T-cell (primary cell): ENCODE measurements at regions not wholly inside any gene's neighbourhood (a gene's known extent, or its start where the extent isn't known, plus 50 kb on each side); places are given as distances from the start of the nearest gene placed in this dataset.

ENCODE experiments used
- ATAC-seq, 4 experiments: fragments of 200-7000 bp in 3 of 4; fragments of 150-1000 bp in 1 of 4; cut with Tn5 transposase; replicated peaks in 1 of 4; 1 replicate in 3 of 4; 2 replicates in 1 of 4; pipeline ENCODE4 v1.10.0; 2021; ENCODE audit warnings: moderate library complexity in 3 of 4, mild to moderate bottlenecking in 2 of 4, moderate number of reproducible peaks in 1 of 4
- CTCF ChIA-PET, 2 donors: fragments of 300-600 bp; sonication (Branson Sonifier 250); formaldehyde crosslinking; loops; one replicate each; lab custom pipeline; 2022; ENCODE audit warnings: antibody characterized with exemption in 2 of 2; lab: Charles Lee
- POLR2A ChIA-PET, 2 donors: fragments of 300-600 bp; sonication (Branson Sonifier 250); formaldehyde crosslinking; loops; one replicate each; lab custom pipeline; 2022; ENCODE audit warnings: antibody characterized with exemption in 2 of 2; lab: Charles Lee
- DNase-seq, 35 experiments: peaks; one replicate each; pipeline versions ENCODE4 v3.0.0 to v3.0.0-alpha.2; 2013 to 2023
- H3K27ac ChIP-seq: one replicate; pipeline ENCODE4 v1.5.1; 2013; ENCODE audit warnings: low read length
- H3K27me3 ChIP-seq, 2 experiments: replicated peaks in 1 of 2; 1 replicate in 1 of 2; 2 replicates in 1 of 2; pipeline versions ENCODE4 v1.6.1 to v1.7.0; 2013; ENCODE audit warnings: low read length in 1 of 2, mixed read lengths in 1 of 2; ENCODE audit not compliant: control insufficient read depth in 2 of 2, insufficient read depth in 2 of 2; ENCODE audit errors: extremely low read depth in 1 of 2
- H3K36me3 ChIP-seq, 2 donors: 1 replicate in 1 of 2; 2 replicates in 1 of 2; pipeline versions ENCODE4 v1.6.1 to v1.7.0; 2013; ENCODE audit warnings: low read length in 1 of 2; ENCODE audit not compliant: control insufficient read depth in 2 of 2, insufficient read depth in 1 of 2; ENCODE audit errors: extremely low read depth in 1 of 2
- H3K4me1 ChIP-seq, 2 experiments: 1 replicate in 1 of 2; 2 replicates in 1 of 2; pipeline versions ENCODE4 v1.6.1 to v1.7.0; 2013; ENCODE audit warnings: low read length in 2 of 2, mixed read lengths in 1 of 2; ENCODE audit not compliant: insufficient read depth in 2 of 2, control insufficient read depth in 1 of 2; ENCODE audit errors: extremely low read depth in 1 of 2
- H3K4me3 ChIP-seq, 2 donors: 1 replicate in 1 of 2; 2 replicates in 1 of 2; pipeline versions ENCODE4 v1.5.1 to v1.7.0; 2013; ENCODE audit warnings: mild to moderate bottlenecking in 2 of 2, low read length in 1 of 2, moderate library complexity in 1 of 2; ENCODE audit not compliant: control insufficient read depth in 1 of 2; ENCODE audit errors: extremely low read depth in 1 of 2
- H3K9me3 ChIP-seq: 2 replicates; pipeline ENCODE4 v1.7.0; 2013
- H3K27ac Mint-ChIP-seq, 2 donors: one replicate each; pipeline ENCODE4 v1.8.0; 2020 to 2021; ENCODE audit warnings: mild to moderate bottlenecking in 2 of 2, mixed read lengths in 2 of 2
- H3K27me3 Mint-ChIP-seq, 2 donors: one replicate each; pipeline ENCODE4 v1.8.0; 2021 to 2022; ENCODE audit warnings: mixed read lengths in 2 of 2
- H3K36me3 Mint-ChIP-seq: one replicate; pipeline ENCODE4 v1.8.0; 2021; ENCODE audit warnings: mixed read lengths
- H3K4me1 Mint-ChIP-seq, 3 donors: one replicate each; pipeline ENCODE4 v1.8.0; 2020 to 2022; ENCODE audit warnings: mixed read lengths in 3 of 3, mild to moderate bottlenecking in 1 of 3
- H3K4me3 Mint-ChIP-seq, 3 donors: one replicate each; pipeline ENCODE4 v1.8.0; 2020 to 2022; ENCODE audit warnings: mild to moderate bottlenecking in 3 of 3, mixed read lengths in 3 of 3, moderate library complexity in 3 of 3
- H3K9me3 Mint-ChIP-seq, 3 donors: one replicate each; pipeline ENCODE4 v1.8.0; 2020 to 2022; ENCODE audit warnings: mixed read lengths in 3 of 3
- WGBS: methylation state at CpG from one replicate; pipeline ENCODE4 v1.1.5; 2013; ENCODE audit warnings: missing lambda C conversion rate; ENCODE audit not compliant: insufficient coverage; 5-methylcytosine and 5-hydroxymethylcytosine counted together

DNA sequence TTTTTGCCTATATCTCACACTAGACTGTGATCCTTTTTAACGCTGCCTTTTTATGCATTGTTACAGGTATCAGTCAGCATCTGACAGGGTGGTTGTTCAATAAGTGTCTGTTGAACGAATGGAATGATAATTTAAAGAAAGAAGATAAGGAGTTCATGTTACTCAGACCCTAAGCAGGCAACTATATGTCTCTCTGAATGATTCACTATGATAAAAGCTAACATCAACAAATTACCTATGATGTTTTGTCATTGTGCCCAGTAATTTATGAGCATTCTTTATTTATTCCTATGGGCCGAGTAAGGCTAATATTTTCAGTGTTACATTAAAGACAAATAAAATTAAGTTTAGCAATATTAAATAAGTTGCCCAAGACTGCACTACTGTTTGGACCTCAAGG is 435.0 kb upstream of the KIF2B start:
- no peak for DNase-seq
- Mint-ChIP-seq H3K27ac (no peak overlapping the region), H3K36me3 (no peaks in the 10 kb centered on the region), H3K9me3 (peaks cover 4 to 6% (median 5%) of the 10 kb centered on the region in 3 donors), H3K27me3 (no peaks in the 10 kb centered on the region), H3K4me3 (no peak overlapping the region), H3K4me1 (no peaks in the 10 kb centered on the region)
- Histone ChIP-seq H3K4me1 (no peaks in the 10 kb centered on the region), H3K27me3 (no peaks in the 10 kb centered on the region), H3K36me3 (no peaks in the 10 kb centered on the region), H3K9me3 (no peaks in the 10 kb centered on the region), H3K27ac (no peak overlapping the region), H3K4me3 (no peak overlapping the region)
- no peak for ATAC-seq
- POLR2A ChIA-PET = no interaction called here
- no CpG with 5 or more reads among the region's 3 CpGs for WGBS
- CTCF ChIA-PET = no interaction called here

GRCh38 chr17:53353919-53354351 is 468.8 kb upstream of the KIF2B start:
- ATAC-seq (no peak), DNase-seq (no peak)
- WGBS = 74% methylated on average over 3 of the region's 3 CpGs

DNA sequence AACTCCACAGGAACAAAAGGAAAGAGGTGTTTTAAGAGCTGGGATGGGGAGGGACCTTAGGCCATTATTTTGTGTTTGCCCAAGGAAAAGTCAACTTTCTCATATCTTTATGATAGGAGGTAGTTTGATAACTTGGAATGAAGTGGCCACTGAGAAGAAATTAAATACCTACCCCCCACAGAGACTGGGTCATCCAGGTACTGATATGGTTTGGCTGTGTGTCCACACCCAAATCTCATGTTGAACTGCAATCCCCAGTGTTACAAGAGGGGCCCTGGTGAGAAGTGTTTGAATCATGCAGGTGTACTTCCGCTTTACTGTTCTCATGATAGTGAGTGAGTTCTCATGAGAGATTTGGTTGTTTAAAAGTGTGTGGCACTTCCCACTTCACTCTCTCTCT is 477.9 kb upstream of the KIF2B start:
- WGBS = no CpG with 5 or more reads among the region's 1 CpG
- no peaks in the 10 kb centered on the region for H3K4me1 Mint-ChIP-seq
- H3K27ac ChIP-seq = no peak overlapping the region
- no peak overlapping the region for H3K4me3 ChIP-seq
- no peaks in the 10 kb centered on the region for H3K9me3 ChIP-seq
- ChIA-PET CTCF (no interaction called here), POLR2A (no interaction called here)
- H3K4me3 Mint-ChIP-seq = no peak overlapping the region
- H3K27me3 Mint-ChIP-seq = no peaks in the 10 kb centered on the region
- DNase-seq (no peak), ATAC-seq (no peak)
- H3K36me3 Mint-ChIP-seq = no peaks in the 10 kb centered on the region
- H3K9me3 Mint-ChIP-seq = peaks cover 18 to 39% (median 25%) of the 10 kb centered on the region in 3 donors
- H3K36me3 ChIP-seq = no peaks in the 10 kb centered on the region
- H3K4me1 ChIP-seq = no peaks in the 10 kb centered on the region
- H3K27ac Mint-ChIP-seq = no peak overlapping the region
- no peaks in the 10 kb centered on the region for H3K27me3 ChIP-seq

More at GRCh38 chr17:53353919-53354351, 468.8 kb upstream of the KIF2B start:
- no peaks in the 10 kb centered on the region for H3K9me3 ChIP-seq
- Mint-ChIP-seq H3K36me3 (no peaks in the 10 kb centered on the region), H3K4me3 (no peak overlapping the region), H3K4me1 (no peaks in the 10 kb centered on the region), H3K27ac (no peak overlapping the region), H3K27me3 (no peaks in the 10 kb centered on the region), H3K9me3 (peaks cover 15 to 23% (median 18%) of the 10 kb centered on the region in 3 donors)
- no peak overlapping the region for H3K27ac ChIP-seq
- H3K36me3 ChIP-seq = no peaks in the 10 kb centered on the region
- ChIA-PET CTCF (no interaction called here), POLR2A (no interaction called here)
- H3K4me1 ChIP-seq = no peaks in the 10 kb centered on the region
- H3K27me3 ChIP-seq = no peaks in the 10 kb centered on the region
- no peak overlapping the region for H3K4me3 ChIP-seq

GRCh38 chr17:53336281-53336680 is 486.4 kb upstream of the KIF2B start:
- no peak for DNase-seq
- WGBS = 42% methylated on average over 3 of the region's 4 CpGs
- Histone ChIP-seq H3K27ac (no peak overlapping the region), H3K4me3 (no peak overlapping the region), H3K27me3 (no peaks in the 10 kb centered on the region), H3K36me3 (no peaks in the 10 kb centered on the region), H3K9me3 (no peaks in the 10 kb centered on the region), H3K4me1 (no peaks in the 10 kb centered on the region)
- ChIA-PET POLR2A (no interaction called here), CTCF (no interaction called here)
- Mint-ChIP-seq H3K4me3 (no peak overlapping the region), H3K9me3 (peaks cover 17 to 41% (median 24%) of the 10 kb centered on the region in 3 donors), H3K27ac (no peak overlapping the region), H3K27me3 (no peaks in the 10 kb centered on the region), H3K4me1 (no peaks in the 10 kb centered on the region), H3K36me3 (no peaks in the 10 kb centered on the region)
- no peak for ATAC-seq

DNA sequence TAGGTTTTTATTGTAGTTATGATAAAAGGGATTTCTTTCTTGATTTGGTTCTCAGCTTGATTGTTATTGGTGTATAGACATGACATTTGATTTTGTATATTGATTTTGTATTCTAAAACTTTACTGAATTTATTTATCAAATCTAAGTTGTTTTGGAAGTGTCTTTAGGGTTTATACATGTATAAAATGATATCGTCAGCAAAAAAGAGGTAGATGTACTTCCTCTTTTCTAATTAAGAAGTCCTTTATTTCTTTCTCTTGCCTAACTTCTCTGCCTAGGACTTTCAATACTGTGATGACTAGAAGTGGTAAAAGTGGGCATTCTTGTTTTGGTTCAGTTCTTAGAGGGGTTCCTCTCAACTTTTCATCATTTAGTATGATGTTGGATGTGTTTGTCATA is 487.3 kb upstream of the KIF2B start:
- no CpG with 5 or more reads among the region's 1 CpG for WGBS
- Histone ChIP-seq H3K27me3 (no peaks in the 10 kb centered on the region), H3K36me3 (no peaks in the 10 kb centered on the region), H3K9me3 (no peaks in the 10 kb centered on the region), H3K4me1 (no peaks in the 10 kb centered on the region), H3K4me3 (no peak overlapping the region), H3K27ac (no peak overlapping the region)
- Mint-ChIP-seq H3K4me1 (no peaks in the 10 kb centered on the region), H3K9me3 (peaks cover 12 to 36% (median 23%) of the 10 kb centered on the region in 3 donors), H3K27me3 (no peaks in the 10 kb centered on the region), H3K27ac (no peak overlapping the region), H3K36me3 (no peaks in the 10 kb centered on the region), H3K4me3 (no peak overlapping the region)
- ChIA-PET CTCF (no interaction called here), POLR2A (no interaction called here)
- DNase-seq (no peak), ATAC-seq (no peak)

DNA sequence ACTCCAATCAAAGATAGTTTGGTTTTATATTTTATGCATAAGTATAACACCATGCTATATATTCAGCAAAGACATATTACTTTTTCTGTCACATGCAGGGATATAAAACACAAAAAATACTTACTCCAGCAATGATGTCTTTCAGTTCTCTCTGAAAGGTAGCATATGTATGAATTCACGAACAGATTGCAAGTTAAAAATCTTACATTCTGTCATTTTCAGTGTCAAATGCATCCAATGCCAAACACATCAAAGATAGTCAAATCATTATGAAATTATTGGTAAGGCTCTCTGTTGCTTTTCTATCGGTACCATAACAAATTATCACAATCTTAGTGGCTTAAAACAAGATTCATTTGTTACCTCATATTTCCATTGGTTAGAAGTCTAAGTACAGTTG is 492.0 kb upstream of the KIF2B start:
- Histone ChIP-seq H3K4me3 (no peak overlapping the region), H3K27me3 (no peaks in the 10 kb centered on the region), H3K27ac (no peak overlapping the region), H3K36me3 (no peaks in the 10 kb centered on the region), H3K4me1 (no peaks in the 10 kb centered on the region), H3K9me3 (no peaks in the 10 kb centered on the region)
- Mint-ChIP-seq H3K27ac (no peak overlapping the region), H3K27me3 (no peaks in the 10 kb centered on the region), H3K4me1 (no peaks in the 10 kb centered on the region), H3K4me3 (no peak overlapping the region), H3K9me3 (peaks cover 14 to 23% (median 17%) of the 10 kb centered on the region in 3 donors), H3K36me3 (no peaks in the 10 kb centered on the region)
- no peak for ATAC-seq
- POLR2A ChIA-PET = no interaction called here
- DNase-seq = no peak
- no CpG with 5 or more reads among the region's 2 CpGs for WGBS
- CTCF ChIA-PET = no interaction called here

- no peaks in the 10 kb centered on the region for H3K36me3 ChIP-seq
- ChIA-PET CTCF (no interaction called here), POLR2A (no interaction called here)
- H3K9me3 Mint-ChIP-seq = peaks cover 4 to 15% (median 10%) of the 10 kb centered on the region in 3 donors
- no peaks in the 10 kb centered on the region for H3K4me1 Mint-ChIP-seq
- no peaks in the 10 kb centered on the region for H3K27me3 ChIP-seq
- no peak overlapping the region for H3K27ac ChIP-seq
- no peaks in the 10 kb centered on the region for H3K9me3 ChIP-seq
- ATAC-seq (no peak), DNase-seq (no peak)
- H3K27me3 Mint-ChIP-seq = no peaks in the 10 kb centered on the region
- no peak overlapping the region for H3K27ac Mint-ChIP-seq
- no peak overlapping the region for H3K4me3 ChIP-seq
- H3K36me3 Mint-ChIP-seq = no peaks in the 10 kb centered on the region
- no peaks in the 10 kb centered on the region for H3K4me1 ChIP-seq
- WGBS = no CpG with 5 or more reads among the region's 2 CpGs
- no peak overlapping the region for H3K4me3 Mint-ChIP-seq
Observed at GRCh38 chr17:53321651-53322050, 501.1 kb upstream of the KIF2B start.
